ENCODE measurements at regions not wholly inside any gene's neighbourhood (a gene's known extent, or its start where the extent isn't known, plus 50 kb on each side); places are given as distances from the start of the nearest gene placed in this dataset.

DNA sequence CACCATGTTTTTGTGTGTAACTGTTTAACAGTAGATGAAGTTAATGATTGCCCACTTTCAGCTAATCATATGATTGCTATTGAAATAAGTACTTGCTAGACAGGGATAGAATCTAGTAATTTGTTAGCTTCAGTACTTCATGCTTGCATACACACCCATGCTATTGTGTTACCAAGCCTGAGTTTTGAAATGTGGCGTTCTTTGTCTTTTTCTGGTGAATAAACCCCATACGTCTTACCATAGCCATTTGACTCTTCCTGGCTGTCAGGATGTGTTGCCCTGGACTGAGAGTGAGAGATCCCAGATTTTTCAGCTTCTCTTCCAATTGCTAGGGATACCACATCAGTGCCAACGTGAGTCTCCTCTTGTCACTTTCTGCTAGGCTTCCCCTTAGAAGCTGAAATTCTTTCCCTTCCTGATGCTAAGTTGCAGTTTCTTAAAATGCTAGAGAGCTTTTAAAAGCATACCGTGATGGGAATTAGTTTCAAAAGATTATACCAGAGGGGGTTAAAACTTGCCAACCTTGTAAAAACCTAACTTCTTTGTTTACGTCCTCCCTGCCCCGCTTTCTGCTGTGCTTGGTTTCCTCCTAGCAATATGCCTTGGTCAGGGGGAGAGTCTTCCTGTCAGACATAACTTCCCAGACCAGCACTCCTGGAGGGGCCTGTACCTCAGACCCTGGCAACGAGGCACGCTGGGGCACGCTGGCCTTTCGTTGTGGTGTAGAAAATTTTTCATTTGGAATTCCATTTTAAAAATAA lies 62.9 kb upstream of the ULK4 start:
- no peak for DNase-seq (ENCODE audit: extremely low spot score, unreplicated experiment)
- Mint-ChIP-seq H3K27me3 (ENCODE audit: unreplicated experiment) (no peaks in the 10 kb centered on the region), H3K4me1 (ENCODE audit: unreplicated experiment) (peaks cover 68% of the 10 kb centered on the region), H3K27ac (ENCODE audit: unreplicated experiment) (peak overlapping the region; percentile 100), H3K9me3 (ENCODE audit: unreplicated experiment) (no peaks in the 10 kb centered on the region), H3K4me3 (ENCODE audit: unreplicated experiment) (no peak overlapping the region), H3K36me3 (ENCODE audit: unreplicated experiment) (no peaks in the 10 kb centered on the region)
- no peak for TF ChIP-seq CTCF (IDR thresholded peaks at IDR 0.05)

- Mint-ChIP-seq H3K27ac (ENCODE audit: unreplicated experiment) (peak overlapping the region; percentile 52), H3K9me3 (ENCODE audit: unreplicated experiment) (no peaks in the 10 kb centered on the region), H3K36me3 (ENCODE audit: unreplicated experiment) (no peaks in the 10 kb centered on the region), H3K4me1 (ENCODE audit: unreplicated experiment) (peaks cover 75% of the 10 kb centered on the region), H3K27me3 (ENCODE audit: unreplicated experiment) (no peaks in the 10 kb centered on the region), H3K4me3 (ENCODE audit: unreplicated experiment) (no peak overlapping the region)
- DNase-seq (ENCODE audit: extremely low spot score, unreplicated experiment): no peak
- TF ChIP-seq CTCF (IDR thresholded peaks at IDR 0.05): no peak
Measured at GRCh38 chr3:42023380-42023779, 61.5 kb upstream of the ULK4 start.

DNA sequence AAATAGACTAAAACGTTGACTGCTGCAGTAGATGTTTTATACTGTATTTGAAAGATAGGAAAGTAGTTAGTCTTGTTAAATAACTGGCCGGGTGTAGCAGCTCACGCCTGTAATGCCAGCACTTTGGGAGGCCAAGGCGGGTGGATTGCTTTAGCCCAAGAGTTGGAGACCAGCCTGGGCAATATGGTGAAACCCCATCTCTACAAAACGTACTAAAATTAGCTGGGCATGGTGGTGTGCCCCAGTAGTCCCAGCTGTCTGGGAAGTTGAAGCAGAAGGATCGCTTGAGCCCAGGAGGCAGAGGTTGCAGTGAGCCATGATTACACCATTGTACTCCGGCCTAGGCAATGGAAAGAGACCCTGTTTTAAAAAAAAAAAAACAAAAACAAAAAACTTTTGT lies 60.5 kb upstream of the ULK4 start:
- TF ChIP-seq CTCF (IDR thresholded peaks at IDR 0.05): no peak
- Mint-ChIP-seq H3K9me3 (ENCODE audit: unreplicated experiment) (no peaks in the 10 kb centered on the region), H3K36me3 (ENCODE audit: unreplicated experiment) (no peaks in the 10 kb centered on the region), H3K4me3 (ENCODE audit: unreplicated experiment) (no peak overlapping the region), H3K4me1 (ENCODE audit: unreplicated experiment) (peaks cover 75% of the 10 kb centered on the region), H3K27me3 (ENCODE audit: unreplicated experiment) (no peaks in the 10 kb centered on the region), H3K27ac (ENCODE audit: unreplicated experiment) (peak overlapping the region; percentile 52)
- DNase-seq (ENCODE audit: extremely low spot score, unreplicated experiment): no peak

GRCh38 chr3:42020684-42021307 lies 58.9 kb upstream of the ULK4 start:
- DNase-seq (ENCODE audit: extremely low spot score, unreplicated experiment): no peak
- Mint-ChIP-seq H3K4me3 (ENCODE audit: unreplicated experiment) (no peak overlapping the region), H3K4me1 (ENCODE audit: unreplicated experiment) (peaks cover 73% of the 10 kb centered on the region), H3K27me3 (ENCODE audit: unreplicated experiment) (no peaks in the 10 kb centered on the region), H3K36me3 (ENCODE audit: unreplicated experiment) (no peaks in the 10 kb centered on the region), H3K27ac (ENCODE audit: unreplicated experiment) (peak overlapping the region; percentile 80), H3K9me3 (ENCODE audit: unreplicated experiment) (no peaks in the 10 kb centered on the region)
- TF ChIP-seq CTCF (IDR thresholded peaks at IDR 0.05): no peak

DNA sequence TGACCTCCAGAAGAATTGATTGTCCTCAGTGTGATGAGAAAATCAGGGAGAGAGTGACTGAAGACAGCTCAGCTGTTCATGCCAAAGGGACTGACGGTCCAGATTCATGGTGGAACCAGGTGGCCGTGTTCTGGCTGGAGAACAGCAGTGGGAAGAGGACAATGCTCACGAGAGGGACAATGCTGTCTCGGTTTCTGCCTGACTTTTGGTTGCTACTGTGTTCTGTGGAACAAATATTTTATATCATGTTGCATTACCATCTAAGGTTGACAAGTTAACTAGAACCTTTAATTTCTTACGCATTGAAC lies 58.0 kb upstream of the ULK4 start:
- Mint-ChIP-seq H3K4me3 (ENCODE audit: unreplicated experiment) (no peak overlapping the region), H3K36me3 (ENCODE audit: unreplicated experiment) (no peaks in the 10 kb centered on the region), H3K4me1 (ENCODE audit: unreplicated experiment) (peaks cover 73% of the 10 kb centered on the region), H3K27me3 (ENCODE audit: unreplicated experiment) (no peaks in the 10 kb centered on the region), H3K9me3 (ENCODE audit: unreplicated experiment) (no peaks in the 10 kb centered on the region), H3K27ac (ENCODE audit: unreplicated experiment) (peak overlapping the region; percentile 80)
- no peak for TF ChIP-seq CTCF (IDR thresholded peaks at IDR 0.05)
- no peak for DNase-seq (ENCODE audit: extremely low spot score, unreplicated experiment)

All from osteocyte (in vitro differentiated cells).